Keratinocyte (primary cell): ENCODE measurements at regions not wholly inside any gene's neighbourhood (a gene's known extent, or its start where the extent isn't known, plus 50 kb on each side); places are given as distances from the start of the nearest gene placed in this dataset.

ENCODE experiments used
- DNase-seq: peaks from one replicate; pipeline ENCODE4 v3.0.0-alpha.2; 2011; ENCODE audit warnings: low read depth, missing footprints, low spot score
- FAIRE-seq: peaks from 2 replicates; lab custom pipeline; 2011; peaks lifted over from hg19 to GRCh38; lab: Jason Lieb, UNC
- H2AFZ ChIP-seq: 2 replicates; pipeline ENCODE4 v1.6.0; 2012; ENCODE audit warnings: low read length, control low read depth, inconsistent platforms; ENCODE audit not compliant: control insufficient read depth
- H3K27ac ChIP-seq: 2 replicates; pipeline ENCODE4 v1.5.1; 2011; ENCODE audit warnings: low read length; ENCODE audit not compliant: control insufficient read depth, insufficient read depth
- H3K27me3 ChIP-seq: 3 replicates; pipeline ENCODE4 v1.6.0; 2011; ENCODE audit warnings: low read length; ENCODE audit not compliant: control insufficient read depth, insufficient read depth; ENCODE audit errors: extremely low read depth
- H3K36me3 ChIP-seq, 2 experiments: 2 replicates in 1 of 2; 3 replicates in 1 of 2; pipeline ENCODE4 v1.5.1; 2011; ENCODE audit warnings: low read length in 2 of 2, mild to moderate bottlenecking in 1 of 2; ENCODE audit not compliant: control insufficient read depth in 2 of 2, insufficient read depth in 2 of 2; ENCODE audit errors: extremely low read depth in 1 of 2
- H3K4me1 ChIP-seq: 3 replicates; pipeline ENCODE4 v1.5.1; 2011; ENCODE audit warnings: low read length; ENCODE audit not compliant: control insufficient read depth, insufficient read depth; ENCODE audit errors: extremely low read depth
- H3K4me2 ChIP-seq: 3 replicates; pipeline ENCODE4 v1.6.0; 2011; ENCODE audit warnings: low read depth, low read length; ENCODE audit not compliant: control insufficient read depth, insufficient read depth; ENCODE audit errors: extremely low read depth
- H3K4me3 ChIP-seq, 3 experiments: fragments of 200-600 bp in 1 of 3; sonication (generic) in 1 of 3; 2 replicates in 2 of 3; 3 replicates in 1 of 3; pipeline ENCODE4 v1.5.1; 2011 to 2016; ENCODE audit warnings: low read length in 3 of 3, mild to moderate bottlenecking in 3 of 3, control low read depth in 2 of 3, inconsistent platforms in 1 of 3, low read depth in 1 of 3, mixed read lengths in 1 of 3, mixed run types in 1 of 3, moderate library complexity in 1 of 3; ENCODE audit not compliant: control insufficient read depth in 2 of 3, insufficient read depth in 2 of 3; ENCODE audit errors: extremely low read depth in 1 of 3
- H3K79me2 ChIP-seq: 2 replicates; pipeline ENCODE4 v1.6.0; 2012; ENCODE audit warnings: low read length; ENCODE audit not compliant: control insufficient read depth, insufficient read depth
- H3K9ac ChIP-seq: 3 replicates; pipeline ENCODE4 v1.6.0; 2011; ENCODE audit warnings: low read length; ENCODE audit not compliant: control insufficient read depth, insufficient read depth; ENCODE audit errors: extremely low read depth
- H3K9me1 ChIP-seq: 3 replicates; pipeline ENCODE4 v1.6.0; 2011; ENCODE audit warnings: low read length; ENCODE audit not compliant: control insufficient read depth, insufficient read depth; ENCODE audit errors: extremely low read depth
- H3K9me3 ChIP-seq: 2 replicates; pipeline ENCODE4 v1.5.1; 2012; ENCODE audit warnings: low read depth, low read length; ENCODE audit not compliant: control insufficient read depth
- H4K20me1 ChIP-seq: 3 replicates; pipeline ENCODE4 v1.6.0; 2011; ENCODE audit warnings: low read length; ENCODE audit not compliant: control insufficient read depth, insufficient read depth; ENCODE audit errors: extremely low read depth
- EZH2 ChIP-seq: IDR thresholded peaks from one replicate; pipeline ENCODE4 v1.6.1; 2012; ENCODE audit warnings: inconsistent platforms, mild to moderate bottlenecking, low read length, moderate library complexity
- dilution Hi-C: fragments of 300-500 bp; cut with MboI; formaldehyde crosslinking; loops from one replicate; pipeline ENCODE4 v1.7.0; 2020; ENCODE audit warnings: low sequenced_read_pairs; ENCODE audit not compliant: extremely low pct_ligation_motif_present
- TF ChIP-seq, protein P1 (sequence below), 3 experiments: IDR thresholded peaks in 1 of 3; conservative IDR thresholded peaks in 1 of 3; optimal IDR thresholded peaks in 1 of 3; 2 replicates in 2 of 3; 3 replicates in 1 of 3; pipeline versions ENCODE3 to v1.5.1; 2011; ENCODE audit warnings: low read length in 3 of 3, mild to moderate bottlenecking in 3 of 3, moderate library complexity in 2 of 3, control low read depth in 1 of 3, inconsistent platforms in 1 of 3; ENCODE audit not compliant: insufficient read depth in 2 of 3; ENCODE audit errors: extremely low read depth in 1 of 3

DNA sequence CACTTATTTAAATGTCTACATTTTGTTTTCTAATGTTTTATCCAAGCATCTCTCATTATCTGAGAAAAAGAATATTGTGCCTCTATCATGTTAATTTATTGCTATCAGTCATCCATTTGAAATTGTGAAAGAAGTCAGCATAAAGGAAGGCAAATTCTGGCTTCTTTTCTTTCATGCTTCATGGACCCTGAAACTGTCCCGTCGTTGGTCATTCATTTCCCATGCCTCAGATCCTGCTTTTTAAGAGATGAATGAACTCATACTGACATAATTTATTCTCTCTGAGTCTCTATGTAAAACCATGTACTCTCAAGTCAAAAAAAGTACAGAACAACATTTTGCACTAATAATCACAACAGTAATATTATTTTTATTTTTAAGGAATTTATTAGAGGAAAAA, 2512.0 kb downstream of the PCDH9 start:
- Histone ChIP-seq H3K79me2 (no peaks in the 10 kb centered on the region), H3K27ac (no peak overlapping the region), H3K9me1 (no peaks in the 10 kb centered on the region), H3K36me3 (no peaks in the 10 kb centered on the region), H3K4me1 (no peaks in the 10 kb centered on the region), H3K9me3 (no peaks in the 10 kb centered on the region), H3K9ac (no peak overlapping the region), H4K20me1 (no peaks in the 10 kb centered on the region), H3K27me3 (no peaks in the 10 kb centered on the region), H2AFZ (no peak overlapping the region), H3K4me3 (no peak overlapping the region), H3K4me2 (no peak overlapping the region)
- TF ChIP-seq, protein P1, sequence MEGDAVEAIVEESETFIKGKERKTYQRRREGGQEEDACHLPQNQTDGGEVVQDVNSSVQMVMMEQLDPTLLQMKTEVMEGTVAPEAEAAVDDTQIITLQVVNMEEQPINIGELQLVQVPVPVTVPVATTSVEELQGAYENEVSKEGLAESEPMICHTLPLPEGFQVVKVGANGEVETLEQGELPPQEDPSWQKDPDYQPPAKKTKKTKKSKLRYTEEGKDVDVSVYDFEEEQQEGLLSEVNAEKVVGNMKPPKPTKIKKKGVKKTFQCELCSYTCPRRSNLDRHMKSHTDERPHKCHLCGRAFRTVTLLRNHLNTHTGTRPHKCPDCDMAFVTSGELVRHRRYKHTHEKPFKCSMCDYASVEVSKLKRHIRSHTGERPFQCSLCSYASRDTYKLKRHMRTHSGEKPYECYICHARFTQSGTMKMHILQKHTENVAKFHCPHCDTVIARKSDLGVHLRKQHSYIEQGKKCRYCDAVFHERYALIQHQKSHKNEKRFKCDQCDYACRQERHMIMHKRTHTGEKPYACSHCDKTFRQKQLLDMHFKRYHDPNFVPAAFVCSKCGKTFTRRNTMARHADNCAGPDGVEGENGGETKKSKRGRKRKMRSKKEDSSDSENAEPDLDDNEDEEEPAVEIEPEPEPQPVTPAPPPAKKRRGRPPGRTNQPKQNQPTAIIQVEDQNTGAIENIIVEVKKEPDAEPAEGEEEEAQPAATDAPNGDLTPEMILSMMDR (optimal IDR thresholded peaks at IDR 0.05 in 1 of 3, IDR thresholded peaks at IDR 0.05 in 1 of 3, conservative IDR thresholded peaks at IDR 0.05 in 1 of 3; ENCODE audit: extremely low read depth in 1 of 3, insufficient read depth in 2 of 3, low read length in 3 of 3) = no peak
- TF ChIP-seq EZH2 = no peak
- dilution Hi-C loops = no loop called here
- DNase-seq (no peak), FAIRE-seq (no peak)

GRCh38 chr13:64716936-64717335, 2513.2 kb downstream of the PCDH9 start:
- no peak for FAIRE-seq
- no peak for DNase-seq
- H2AFZ ChIP-seq = peak overlapping the region; percentile 13

More at GRCh38 chr13:64716936-64717335, 2513.2 kb downstream of the PCDH9 start:
- TF ChIP-seq EZH2 = no peak
- TF ChIP-seq, protein P1 (optimal IDR thresholded peaks at IDR 0.05 in 1 of 3, IDR thresholded peaks at IDR 0.05 in 1 of 3, conservative IDR thresholded peaks at IDR 0.05 in 1 of 3; ENCODE audit: extremely low read depth in 1 of 3, insufficient read depth in 2 of 3, low read length in 3 of 3) = no peak
- no peak overlapping the region for H3K9ac ChIP-seq
- no peak overlapping the region for H3K4me2 ChIP-seq
- H3K9me3 ChIP-seq = no peaks in the 10 kb centered on the region
- H3K9me1 ChIP-seq = no peaks in the 10 kb centered on the region
- no peak overlapping the region for H3K27ac ChIP-seq
- H3K4me3 ChIP-seq = no peak overlapping the region
- no peaks in the 10 kb centered on the region for H3K4me1 ChIP-seq
- dilution Hi-C loops = no loop called here
- no peaks in the 10 kb centered on the region for H3K36me3 ChIP-seq
- H3K27me3 ChIP-seq = no peaks in the 10 kb centered on the region
- H4K20me1 ChIP-seq = no peaks in the 10 kb centered on the region
- H3K79me2 ChIP-seq = no peaks in the 10 kb centered on the region
